ENCODE measurements at regions not wholly inside any gene's neighbourhood (a gene's known extent, or its start where the extent isn't known, plus 50 kb on each side); places are given as distances from the start of the nearest gene placed in this dataset.

DNA sequence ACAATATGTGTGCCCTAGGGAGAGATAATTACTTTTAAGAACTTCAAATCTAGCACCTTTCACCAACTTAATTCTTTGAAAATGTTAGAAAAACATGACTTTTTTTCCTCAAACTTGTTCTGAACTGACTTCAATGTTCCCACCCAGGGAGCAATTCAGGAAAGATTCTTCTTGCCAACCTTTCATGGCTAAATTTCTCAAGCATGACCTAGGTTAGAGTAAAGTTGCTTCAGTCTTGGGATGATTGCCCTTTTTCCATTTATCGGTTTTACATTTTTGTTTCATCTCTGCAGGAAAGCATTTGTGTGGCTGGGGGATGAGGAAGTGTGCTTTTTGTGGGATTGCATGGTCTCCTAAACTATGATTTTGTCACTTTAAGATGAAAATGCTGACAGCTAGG lies 647.7 kb downstream of the LTN1 start:
- DNase-seq (ENCODE audit: low read depth): no peak

DNA sequence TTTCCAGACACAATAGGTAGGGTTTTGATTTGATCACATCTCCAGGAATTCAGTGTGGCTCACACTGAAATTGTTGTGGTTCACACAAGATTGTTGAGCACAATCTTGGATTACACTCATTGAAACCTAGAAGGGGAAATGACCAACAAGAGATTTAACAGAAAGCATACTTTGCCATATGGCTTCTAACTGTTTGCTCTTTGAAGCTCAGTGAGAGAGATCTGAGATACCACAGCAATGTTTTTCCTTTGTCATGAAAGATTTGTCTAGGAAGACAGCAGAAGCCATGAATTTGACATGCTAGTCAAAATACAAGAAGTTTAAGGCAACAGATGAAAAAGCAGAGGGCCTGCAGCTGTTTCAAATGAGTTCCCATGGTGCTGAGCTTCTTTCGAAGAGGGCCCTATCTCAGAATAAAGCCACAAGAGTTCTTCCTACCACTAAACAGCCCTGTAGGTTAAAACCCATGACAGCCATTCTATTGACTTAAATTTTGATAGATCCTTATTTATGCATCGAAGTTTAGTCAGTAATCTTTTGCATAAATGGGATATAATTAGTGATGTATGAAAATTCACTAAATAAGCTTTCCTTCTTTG lies 650.4 kb downstream of the LTN1 start:
- no peak for DNase-seq (ENCODE audit: low read depth)

DNA sequence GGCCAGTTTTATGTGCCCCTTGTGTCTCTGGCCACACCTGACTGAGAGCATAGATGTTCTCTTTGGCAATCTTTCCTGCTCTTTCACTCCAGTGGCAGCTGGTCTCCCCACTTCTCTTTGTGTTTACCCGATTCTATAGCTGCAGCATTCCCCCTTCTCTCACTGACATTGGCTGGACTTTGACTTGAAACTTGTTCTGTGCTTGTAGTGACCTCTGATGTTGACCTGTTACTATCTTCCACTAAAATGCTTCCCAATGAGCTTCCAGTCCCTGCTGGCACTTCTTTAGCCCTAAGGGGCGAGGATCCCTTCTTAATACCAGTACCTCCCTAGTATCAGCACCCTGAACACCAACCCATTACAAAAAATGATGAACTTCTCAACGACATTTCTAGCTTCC lies 653.3 kb downstream of the LTN1 start:
- DNase-seq (ENCODE audit: low read depth): no peak

DNA sequence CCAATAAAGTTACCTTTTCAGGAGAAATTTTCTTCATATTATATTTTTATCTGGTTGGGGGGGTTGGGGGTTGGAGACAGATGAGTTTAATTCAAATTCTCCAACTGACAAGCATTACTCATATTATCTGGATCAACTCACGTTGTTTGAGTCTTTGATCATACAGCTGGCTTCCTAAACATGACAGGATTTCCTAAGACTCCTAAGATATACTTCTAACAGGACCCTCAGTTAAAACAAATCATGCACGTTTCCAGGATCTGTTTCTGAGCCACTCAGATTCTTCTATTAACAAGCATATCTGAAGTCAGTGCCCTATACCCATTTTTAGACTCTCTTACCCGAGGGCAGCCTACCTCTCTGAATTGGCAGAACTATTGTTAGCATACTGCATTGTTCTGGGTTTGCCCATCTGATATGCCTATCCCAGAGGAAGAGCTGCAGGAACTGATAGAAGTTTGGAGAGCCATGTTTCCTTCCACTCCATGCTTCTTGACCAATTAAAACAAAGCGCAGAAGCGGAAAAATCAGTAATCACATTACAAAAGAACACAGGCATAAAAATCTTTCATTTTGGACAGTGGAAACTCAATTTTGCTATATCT lies 653.9 kb downstream of the LTN1 start:
- no peak for DNase-seq (ENCODE audit: low read depth)

- DNase-seq (ENCODE audit: low read depth): no peak
These were observed 655.4 kb downstream of the LTN1 start for GRCh38 chr21:28337315-28337714.

- DNase-seq (ENCODE audit: low read depth): no peak
These were observed 656.4 kb downstream of the LTN1 start for GRCh38 chr21:28336314-28336713.

- no peak for DNase-seq (ENCODE audit: low read depth)
These were observed 658.3 kb downstream of the LTN1 start for GRCh38 chr21:28334407-28334806.

DNA sequence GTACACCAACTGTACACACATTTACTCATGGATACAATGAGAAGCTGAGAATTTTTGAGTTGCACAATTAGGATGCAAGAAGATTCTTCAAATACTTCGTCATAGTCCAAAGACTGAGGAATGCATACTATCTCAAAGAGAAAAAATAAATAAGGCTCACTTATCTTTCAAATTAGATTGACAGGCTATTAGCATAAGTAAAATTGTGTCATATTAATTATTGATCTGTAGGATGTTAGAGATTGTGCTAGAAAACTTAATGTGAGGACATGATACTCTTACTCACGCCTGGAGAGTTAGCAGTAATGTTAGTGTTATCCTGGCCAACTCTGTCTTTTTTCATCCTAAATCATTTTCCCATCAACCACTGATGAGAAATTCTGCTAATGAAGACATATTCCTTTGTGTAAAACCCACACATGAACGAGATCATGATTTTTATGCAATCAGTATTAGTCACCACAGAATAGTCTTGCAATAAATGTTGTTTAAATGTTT lies 659.0 kb downstream of the LTN1 start:
- no peak for DNase-seq (ENCODE audit: low read depth)

DNA sequence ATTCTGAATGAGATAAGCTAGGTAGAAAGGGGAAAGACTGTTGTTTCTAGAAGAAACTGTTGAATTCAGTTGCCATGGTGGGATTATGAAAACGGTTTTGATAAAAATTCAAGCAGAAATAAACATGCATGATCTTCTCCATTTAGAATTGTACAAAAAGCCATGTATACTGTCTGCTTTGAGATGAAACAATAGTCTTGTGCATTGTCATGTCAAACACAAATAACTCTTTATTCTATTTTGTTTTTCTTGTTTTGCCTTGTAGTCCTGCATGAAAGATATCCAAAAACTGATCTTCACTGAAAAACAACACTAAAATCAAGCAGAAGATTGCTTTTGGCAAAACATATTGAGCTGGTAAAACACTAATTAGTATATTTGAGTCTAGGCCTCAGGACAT lies 659.9 kb downstream of the LTN1 start:
- no peak for DNase-seq (ENCODE audit: low read depth)

DNA sequence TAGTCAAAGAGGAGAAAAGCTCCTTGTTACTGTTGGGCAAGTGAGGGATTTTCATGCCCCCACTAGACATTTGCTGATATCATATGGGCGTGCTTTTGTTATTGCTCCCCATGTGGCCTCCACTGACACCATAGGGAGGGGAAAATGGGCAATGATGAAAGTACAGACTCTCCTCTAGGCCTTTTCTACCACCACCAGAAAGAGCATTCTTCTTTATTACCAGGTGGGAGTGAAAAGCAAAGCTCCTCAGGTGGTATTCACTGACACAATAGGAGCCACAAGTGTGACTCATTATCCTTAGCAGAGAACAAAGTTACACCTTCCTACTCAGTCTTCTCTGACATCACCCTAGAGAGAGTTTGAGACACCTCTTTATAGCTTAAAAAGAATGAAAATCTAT lies 667.1 kb downstream of the LTN1 start:
- no peak for DNase-seq (ENCODE audit: low read depth)

DNA sequence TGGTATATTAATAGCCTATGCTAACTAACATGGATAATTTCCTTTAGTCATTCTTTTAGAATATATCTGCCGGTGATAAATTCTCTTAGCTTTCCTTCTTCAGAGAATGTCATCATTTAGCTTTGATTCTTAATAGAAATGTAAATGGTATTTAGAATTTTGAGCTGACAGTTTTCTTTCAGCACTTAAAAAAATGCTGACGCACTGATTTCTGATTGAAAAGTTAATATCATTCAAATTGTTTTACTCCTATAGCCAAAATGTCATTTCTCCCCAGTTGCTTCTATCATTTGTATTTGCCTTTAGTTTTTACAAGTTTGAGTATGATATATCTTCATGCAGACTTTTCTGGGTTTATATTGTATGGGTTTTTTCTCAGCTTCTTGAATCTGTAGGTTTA lies 668.0 kb downstream of the LTN1 start:
- no peak for DNase-seq (ENCODE audit: low read depth)

DNA sequence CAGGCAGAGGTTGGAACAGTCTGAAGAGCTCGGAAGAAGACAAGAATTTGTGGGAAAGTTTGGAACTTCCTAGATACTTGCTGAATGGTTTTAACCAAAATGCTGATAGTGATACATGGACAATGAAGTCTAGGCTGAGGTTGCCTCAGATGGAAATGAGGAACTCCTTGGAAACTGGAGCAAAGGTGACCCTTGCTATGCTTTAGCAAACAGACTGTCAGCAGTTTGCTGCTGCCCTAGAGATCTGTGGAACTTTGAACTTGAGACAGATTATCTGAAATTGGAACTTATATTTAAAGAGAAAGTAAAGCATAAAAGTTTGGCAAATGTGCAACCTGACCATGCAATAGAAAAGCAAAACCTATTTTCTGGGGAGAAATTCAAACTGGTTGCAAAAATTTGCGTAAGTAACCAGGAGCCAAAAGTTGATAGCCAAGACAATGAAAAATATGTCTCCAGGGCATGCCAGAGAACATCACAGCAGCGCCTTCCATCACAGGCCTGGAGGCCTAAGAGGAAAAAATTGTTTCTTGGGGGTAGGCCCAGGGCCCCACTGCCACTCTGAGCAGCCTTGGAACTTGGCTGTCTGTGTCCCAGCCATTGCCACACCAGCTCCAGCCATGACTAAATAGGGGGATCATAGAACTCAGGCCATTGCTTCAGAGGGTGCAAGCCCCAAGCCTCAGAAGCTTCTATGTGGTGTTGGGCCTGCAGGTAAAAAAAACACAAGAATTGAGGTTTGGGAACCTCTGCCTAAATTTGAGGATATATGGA lies 675.3 kb downstream of the LTN1 start:
- DNase-seq (ENCODE audit: low read depth): no peak

DNA sequence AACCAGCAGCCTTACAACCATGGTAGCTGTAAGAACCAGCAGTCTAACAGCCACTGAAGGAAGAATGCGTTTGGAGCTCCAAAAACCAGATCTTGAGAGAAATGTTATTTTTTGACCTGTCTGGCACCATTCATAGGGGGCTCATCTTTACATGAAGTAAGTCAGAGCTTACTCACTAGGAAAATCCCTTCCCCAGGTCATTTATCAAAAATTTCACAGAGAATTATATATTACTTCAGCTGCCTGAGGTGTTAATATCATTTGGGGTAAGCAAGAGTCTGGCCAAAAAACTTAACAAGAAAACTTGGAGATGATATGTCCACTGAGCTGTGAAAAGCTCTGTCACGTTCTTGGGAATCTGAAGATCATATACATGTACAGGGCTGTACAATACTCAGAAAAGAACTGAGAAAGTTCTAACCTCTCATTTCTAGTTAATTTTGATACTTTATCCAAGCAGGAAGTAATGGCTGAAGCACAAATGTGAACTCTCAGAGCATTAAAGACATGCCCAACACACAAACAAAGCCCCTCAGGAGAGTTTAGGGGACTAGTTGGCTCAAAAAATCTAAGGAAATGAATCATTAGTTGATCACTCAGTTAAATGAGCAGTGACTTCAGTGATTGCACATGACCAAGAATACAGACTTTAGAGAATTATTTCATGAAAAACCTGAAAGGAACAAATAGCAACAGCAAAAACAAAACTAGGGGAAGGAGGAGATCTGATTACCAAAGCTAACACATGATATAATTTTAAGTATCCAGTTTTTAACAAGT lies 681.1 kb downstream of the LTN1 start:
- no peak for DNase-seq (ENCODE audit: low read depth)

GRCh38 chr21:28310711-28311110 lies 682.0 kb downstream of the LTN1 start:
- DNase-seq (ENCODE audit: low read depth): no peak

GRCh38 chr21:28310171-28310685 lies 682.4 kb downstream of the LTN1 start:
- DNase-seq (ENCODE audit: low read depth): no peak

DNA sequence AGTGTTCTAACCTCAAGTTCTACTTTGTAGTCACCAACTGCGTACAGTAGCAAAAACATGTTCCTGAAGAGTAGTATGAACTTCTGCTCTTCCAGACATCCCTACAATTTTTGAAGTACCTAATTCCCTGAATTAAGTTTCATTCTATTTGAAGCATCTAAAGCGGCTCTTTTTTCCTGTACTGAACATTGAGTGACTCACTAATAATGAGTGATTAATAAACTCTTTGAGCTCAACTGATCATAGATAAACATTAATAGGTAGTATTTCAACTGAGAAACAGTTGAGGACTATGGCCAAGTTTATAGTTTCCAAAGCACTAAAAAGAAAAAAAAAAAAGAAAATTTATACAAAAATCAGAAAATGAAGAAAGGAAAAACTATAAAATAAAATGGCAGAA lies 683.1 kb downstream of the LTN1 start:
- no peak for DNase-seq (ENCODE audit: low read depth)

DNA sequence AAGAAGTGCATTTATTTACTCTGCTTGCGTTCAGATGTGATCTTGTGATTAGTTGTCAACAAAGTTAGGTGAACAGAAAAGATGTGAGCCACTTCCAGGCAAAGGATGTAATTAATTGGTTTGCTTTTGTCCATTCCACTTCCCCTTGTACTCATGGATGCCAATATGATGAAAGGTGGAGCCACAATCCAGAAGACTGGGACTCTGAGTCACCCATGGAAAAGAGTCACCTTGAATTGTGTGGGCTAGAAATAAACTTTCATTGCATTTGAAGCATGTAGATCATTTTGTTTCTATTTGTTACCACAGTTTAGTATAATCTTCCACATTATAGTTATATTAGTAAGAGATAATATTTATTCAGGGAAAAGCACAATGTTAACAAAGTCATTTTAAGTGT lies 684.2 kb downstream of the LTN1 start:
- DNase-seq (ENCODE audit: low read depth): no peak

GRCh38 chr21:28299946-28300345 lies 692.7 kb downstream of the LTN1 start:
- DNase-seq (ENCODE audit: low read depth): no peak

DNA sequence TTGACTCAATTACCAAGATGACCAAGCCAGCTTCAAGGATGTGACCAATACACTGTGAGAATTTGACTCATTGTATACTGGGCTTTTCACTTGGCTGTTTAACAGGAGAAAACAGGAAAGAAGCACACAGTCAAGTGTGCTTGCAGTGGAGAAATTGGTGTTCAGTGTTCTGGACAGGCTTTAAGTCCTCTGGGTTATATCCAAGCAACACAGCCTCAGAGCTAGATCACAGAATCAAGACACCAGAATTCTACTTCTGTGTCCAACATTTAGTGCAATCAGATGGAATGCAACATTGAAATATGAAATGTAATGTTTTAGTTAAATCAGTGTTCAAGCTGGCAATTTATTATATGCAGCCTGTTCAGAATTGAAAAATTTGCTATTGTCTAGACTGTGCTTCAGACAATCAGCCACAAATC lies 694.4 kb downstream of the LTN1 start:
- no peak for DNase-seq (ENCODE audit: low read depth)

GRCh38 chr21:28294051-28294450 lies 698.6 kb downstream of the LTN1 start:
- no peak for DNase-seq (ENCODE audit: low read depth)

DNA sequence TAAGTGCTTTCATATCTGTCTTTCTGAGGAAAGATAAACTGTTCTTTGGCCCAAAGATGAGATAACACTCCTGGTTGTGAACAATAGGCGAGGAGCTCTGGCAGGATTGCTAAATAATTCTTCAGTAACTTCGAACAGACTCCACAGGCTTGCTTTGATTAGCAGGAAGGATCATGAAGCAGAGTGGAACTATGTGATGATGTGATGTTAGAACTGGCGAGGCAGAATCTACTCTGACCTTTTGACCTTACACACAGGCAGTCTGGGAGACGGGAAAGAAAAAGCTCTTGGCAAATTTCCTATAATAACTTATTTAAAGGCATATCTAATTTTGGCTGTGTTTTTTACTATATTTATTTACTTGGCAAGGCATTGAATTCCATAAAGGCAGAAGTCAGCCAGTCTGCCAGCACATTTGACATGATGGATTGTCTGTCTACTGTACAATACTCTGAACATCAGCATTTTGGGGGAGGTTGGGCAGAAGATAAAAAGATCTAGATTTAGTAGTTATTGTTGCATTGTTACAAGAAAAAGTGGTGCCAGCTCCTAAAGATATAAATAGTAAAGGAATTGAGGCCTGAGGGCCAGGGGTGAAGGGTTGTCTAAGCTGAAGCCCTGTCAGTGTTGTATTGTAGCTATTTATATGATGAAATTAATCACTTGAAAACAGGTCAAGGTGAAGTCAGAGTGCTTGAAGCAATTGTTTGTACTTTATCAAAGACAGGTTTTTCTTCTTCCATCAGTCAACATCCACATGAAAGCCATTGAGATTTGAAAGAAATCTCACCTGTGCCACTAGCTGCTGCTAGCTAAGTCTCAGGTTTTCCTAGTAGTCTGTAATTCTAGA lies 708.8 kb downstream of the LTN1 start:
- DNase-seq (ENCODE audit: low read depth): no peak

Data from activated T-helper 9 cell treated with anti-CD3 and anti-CD28 coated beads, Interleukin-2, amount 50 U/mL, for 16 hours (primary cell).